ENCODE measurements at regions not wholly inside any gene's neighbourhood (a gene's known extent, or its start where the extent isn't known, plus 50 kb on each side); places are given as distances from the start of the nearest gene placed in this dataset.
A peak's percentile ranks its signal among the peaks of the same experiment; 100 is the strongest.

GRCh38 chr7:155886391-155887173 lies 74.3 kb upstream of the SHH start:
- no peaks in the 10 kb centered on the region for H3K9me3 ChIP-seq
- H3K36me3 ChIP-seq: no peaks in the 10 kb centered on the region
- DNase-seq: no peak
- no peak overlapping the region for H3K4me3 ChIP-seq
- no peaks in the 10 kb centered on the region for H3K27me3 ChIP-seq

GRCh38 chr7:155885167-155886155 lies 73.2 kb upstream of the SHH start:
- Histone ChIP-seq H3K27me3 (no peaks in the 10 kb centered on the region), H3K4me3 (no peak overlapping the region), H3K9me3 (no peaks in the 10 kb centered on the region), H3K36me3 (no peaks in the 10 kb centered on the region)
- peak; percentile 83 for DNase-seq

DNA sequence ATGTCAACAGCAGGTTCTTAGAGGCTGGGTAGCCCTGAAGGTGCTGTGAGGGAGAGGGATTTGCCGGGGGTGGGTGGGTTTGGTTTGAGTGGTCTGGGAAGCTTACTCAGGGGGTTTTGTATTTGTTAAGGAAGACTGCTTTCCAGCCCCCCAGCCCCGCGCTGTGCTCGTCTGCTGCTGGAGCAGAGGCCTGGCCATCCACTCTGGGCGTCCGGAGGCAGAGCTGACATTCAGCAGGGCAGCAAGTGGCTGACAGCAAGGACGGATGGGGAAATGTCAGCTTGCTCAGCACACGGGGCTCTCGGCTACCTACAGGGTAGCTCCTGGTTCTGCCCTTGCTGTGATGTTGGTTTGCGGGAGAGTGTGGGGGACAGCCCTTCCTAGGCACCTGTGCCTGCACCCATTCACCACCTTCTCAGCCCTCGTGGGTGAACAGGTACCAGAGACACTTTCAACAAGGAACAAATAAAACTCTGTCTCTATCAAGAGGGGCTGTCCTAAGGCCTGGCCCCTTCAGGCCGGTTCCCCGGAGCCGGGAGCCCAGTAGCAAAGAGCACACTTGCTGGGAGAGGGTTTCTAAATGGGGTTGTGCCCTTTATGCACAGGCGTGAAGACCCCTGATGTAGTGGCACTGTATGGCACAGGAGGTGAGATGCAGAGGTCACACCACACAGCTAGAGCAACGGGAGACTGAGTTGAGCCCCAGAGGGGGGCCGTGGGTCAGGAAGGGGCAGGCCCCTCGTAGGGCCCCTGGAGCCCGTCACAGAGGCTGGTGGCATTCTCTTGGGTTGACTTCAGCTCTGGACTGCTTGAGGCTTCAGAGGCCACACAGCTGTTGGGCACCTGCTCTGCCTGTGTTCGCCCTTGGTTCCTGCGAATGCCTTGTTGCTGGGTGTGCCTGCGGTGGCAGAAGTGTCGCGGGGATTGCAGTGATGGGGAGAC lies 72.2 kb upstream of the SHH start:
- H3K9me3 ChIP-seq: no peaks in the 10 kb centered on the region
- no peak for DNase-seq

DNA sequence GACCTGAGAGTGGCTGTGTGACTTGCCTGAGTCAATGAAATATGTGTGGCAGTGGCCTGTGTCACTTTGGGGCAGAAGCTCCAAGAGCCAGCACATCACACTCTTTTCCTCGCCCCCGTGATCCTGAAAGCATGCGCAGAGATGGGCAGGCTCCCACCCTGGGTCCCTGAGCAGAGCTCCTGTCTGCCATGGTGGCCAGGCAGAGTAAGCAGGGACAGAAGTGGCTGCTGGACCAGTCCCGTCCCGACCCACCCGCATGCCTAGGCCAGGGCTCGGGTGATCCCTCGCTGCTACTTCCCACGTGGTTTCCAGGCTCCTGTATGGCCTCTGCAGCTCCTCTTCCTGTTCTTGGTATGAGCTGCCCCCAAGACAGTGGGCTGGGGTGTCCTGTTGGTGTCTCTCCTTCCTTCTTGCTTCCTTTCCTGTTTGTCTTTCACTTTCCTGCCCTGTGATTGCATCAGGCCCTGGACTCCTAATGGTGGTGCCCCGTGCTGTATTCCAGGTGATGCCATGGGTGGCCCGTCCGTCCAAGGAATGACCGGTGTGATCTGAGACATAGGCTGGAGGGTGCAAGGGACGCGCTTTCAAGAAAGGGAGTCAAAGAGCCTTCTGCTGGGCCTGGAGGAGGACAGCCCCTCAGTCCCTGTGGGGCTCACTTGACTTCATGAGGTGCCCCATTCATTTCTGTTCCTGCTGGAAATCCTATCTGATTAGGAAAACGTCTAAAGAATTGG lies 71.4 kb upstream of the SHH start:
- DNase-seq: no peak
- Histone ChIP-seq H3K36me3 (no peaks in the 10 kb centered on the region), H3K9me3 (no peaks in the 10 kb centered on the region)

More for the DNA sequence above, 72.2 kb upstream of the SHH start:
- H3K4me3 ChIP-seq: no peak overlapping the region
- H3K27me3 ChIP-seq: no peaks in the 10 kb centered on the region
- no peaks in the 10 kb centered on the region for H3K36me3 ChIP-seq

DNA sequence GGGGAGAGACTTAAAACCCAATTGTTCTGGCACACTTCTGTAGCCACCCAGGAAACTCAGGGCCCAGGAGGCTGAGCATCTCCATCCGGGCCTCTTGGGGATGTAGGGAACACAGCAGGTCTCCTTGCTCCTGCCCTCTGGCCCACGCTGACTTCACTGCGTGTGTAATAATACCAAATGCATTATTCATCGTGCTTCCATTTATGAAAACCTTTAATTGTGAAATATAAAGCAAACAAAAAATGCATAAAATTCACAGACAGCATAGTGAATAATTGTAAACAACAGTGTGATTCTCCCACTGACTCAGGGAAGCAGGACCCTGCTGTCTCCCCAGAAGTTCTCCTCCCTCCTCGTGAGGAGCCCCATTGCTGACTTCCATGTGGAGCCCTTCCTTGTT lies 70.3 kb upstream of the SHH start:
- no peaks in the 10 kb centered on the region for H3K27me3 ChIP-seq
- H3K36me3 ChIP-seq: no peaks in the 10 kb centered on the region
- H3K9me3 ChIP-seq: no peaks in the 10 kb centered on the region
- no peak overlapping the region for H3K4me3 ChIP-seq
- DNase-seq: peak; percentile 52

More for the DNA sequence above, 71.4 kb upstream of the SHH start:
- Histone ChIP-seq H3K4me3 (no peak overlapping the region), H3K27me3 (no peaks in the 10 kb centered on the region)

GRCh38 chr7:155881471-155882350 lies 69.4 kb upstream of the SHH start:
- Histone ChIP-seq H3K4me3 (no peak overlapping the region), H3K27me3 (no peaks in the 10 kb centered on the region), H3K36me3 (no peaks in the 10 kb centered on the region), H3K9me3 (no peaks in the 10 kb centered on the region)
- no peak for DNase-seq

- Histone ChIP-seq H3K9me3 (no peaks in the 10 kb centered on the region), H3K27me3 (no peaks in the 10 kb centered on the region), H3K4me3 (no peak overlapping the region), H3K36me3 (no peaks in the 10 kb centered on the region)
- no peak for DNase-seq
Observed at GRCh38 chr7:155880721-155881120, 68.5 kb upstream of the SHH start.

GRCh38 chr7:155879592-155879991 lies 67.3 kb upstream of the SHH start:
- no peak for DNase-seq
- Histone ChIP-seq H3K4me3 (no peak overlapping the region), H3K9me3 (no peaks in the 10 kb centered on the region), H3K36me3 (no peaks in the 10 kb centered on the region), H3K27me3 (no peaks in the 10 kb centered on the region)

DNA sequence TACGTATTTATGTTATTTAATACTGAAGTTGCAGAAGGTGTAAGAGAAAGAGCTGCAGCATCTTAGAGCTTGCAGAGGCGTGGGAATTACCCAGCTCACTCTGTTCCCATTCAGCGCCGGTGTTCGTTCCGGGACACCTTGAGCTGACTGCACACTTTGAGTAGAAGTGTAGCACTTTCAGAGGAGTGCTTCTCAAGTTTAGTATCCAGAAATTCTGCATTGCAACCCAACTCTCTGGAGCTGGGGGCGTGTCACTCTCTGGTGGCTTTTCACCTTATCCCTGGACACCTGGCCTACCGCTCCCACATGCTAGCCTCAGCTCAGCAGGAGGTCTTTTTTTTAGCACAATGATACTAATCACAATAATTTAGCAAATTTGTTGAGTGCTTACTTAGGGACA lies 66.4 kb upstream of the SHH start:
- DNase-seq: no peak
- Histone ChIP-seq H3K27me3 (no peaks in the 10 kb centered on the region), H3K36me3 (no peaks in the 10 kb centered on the region), H3K4me3 (no peak overlapping the region), H3K9me3 (no peaks in the 10 kb centered on the region)

DNA sequence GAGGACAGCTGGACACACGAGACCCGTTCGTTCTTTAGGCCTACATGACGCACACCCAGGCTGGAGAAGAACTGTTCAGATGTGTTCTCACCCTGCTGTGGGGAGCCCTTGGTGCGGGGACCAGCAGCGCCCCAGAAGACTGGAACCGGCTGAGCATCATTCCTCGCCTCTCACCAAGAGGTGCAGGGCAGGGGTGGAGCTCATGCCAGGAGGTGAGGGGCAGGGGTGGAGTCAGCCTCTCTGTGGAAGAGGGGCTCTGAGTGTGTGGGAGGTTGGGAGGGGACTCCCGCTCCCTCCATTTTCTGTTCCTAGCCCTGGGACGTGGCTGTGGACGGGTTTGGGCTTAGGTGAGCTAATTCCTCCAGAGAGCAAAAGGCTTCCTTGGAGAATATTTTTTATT lies 66.0 kb upstream of the SHH start:
- Histone ChIP-seq H3K36me3 (no peaks in the 10 kb centered on the region), H3K27me3 (no peaks in the 10 kb centered on the region), H3K4me3 (no peak overlapping the region), H3K9me3 (no peaks in the 10 kb centered on the region)
- no peak for DNase-seq

DNA sequence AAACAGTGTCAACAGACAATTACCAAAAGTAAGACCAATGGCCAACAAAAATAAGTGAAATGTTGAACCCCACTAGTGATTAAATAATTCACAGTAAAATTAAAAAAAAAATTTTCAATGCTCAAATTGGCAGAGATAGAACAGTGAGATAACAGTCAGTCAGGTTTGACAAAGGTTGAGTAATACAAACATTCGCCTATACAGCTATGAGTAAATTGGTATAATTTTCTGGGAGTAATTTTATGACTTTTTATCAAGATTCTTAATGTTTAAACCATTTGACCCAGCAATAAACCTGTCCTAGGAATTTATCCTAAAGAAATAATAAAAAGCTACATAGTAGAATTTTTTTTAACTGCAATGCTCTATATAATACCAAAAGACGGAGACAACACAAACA lies 64.9 kb upstream of the SHH start:
- Histone ChIP-seq H3K9me3 (no peaks in the 10 kb centered on the region), H3K27me3 (no peaks in the 10 kb centered on the region), H3K36me3 (no peaks in the 10 kb centered on the region), H3K4me3 (no peak overlapping the region)
- no peak for DNase-seq

GRCh38 chr7:155874411-155874810 lies 62.1 kb upstream of the SHH start:
- no peak overlapping the region for H3K4me3 ChIP-seq
- no peaks in the 10 kb centered on the region for H3K36me3 ChIP-seq
- DNase-seq: no peak
- no peaks in the 10 kb centered on the region for H3K27me3 ChIP-seq
- no peaks in the 10 kb centered on the region for H3K9me3 ChIP-seq

GRCh38 chr7:155874010-155874409 lies 61.7 kb upstream of the SHH start:
- Histone ChIP-seq H3K4me3 (no peak overlapping the region), H3K27me3 (no peaks in the 10 kb centered on the region), H3K9me3 (no peaks in the 10 kb centered on the region), H3K36me3 (no peaks in the 10 kb centered on the region)
- no peak for DNase-seq

DNA sequence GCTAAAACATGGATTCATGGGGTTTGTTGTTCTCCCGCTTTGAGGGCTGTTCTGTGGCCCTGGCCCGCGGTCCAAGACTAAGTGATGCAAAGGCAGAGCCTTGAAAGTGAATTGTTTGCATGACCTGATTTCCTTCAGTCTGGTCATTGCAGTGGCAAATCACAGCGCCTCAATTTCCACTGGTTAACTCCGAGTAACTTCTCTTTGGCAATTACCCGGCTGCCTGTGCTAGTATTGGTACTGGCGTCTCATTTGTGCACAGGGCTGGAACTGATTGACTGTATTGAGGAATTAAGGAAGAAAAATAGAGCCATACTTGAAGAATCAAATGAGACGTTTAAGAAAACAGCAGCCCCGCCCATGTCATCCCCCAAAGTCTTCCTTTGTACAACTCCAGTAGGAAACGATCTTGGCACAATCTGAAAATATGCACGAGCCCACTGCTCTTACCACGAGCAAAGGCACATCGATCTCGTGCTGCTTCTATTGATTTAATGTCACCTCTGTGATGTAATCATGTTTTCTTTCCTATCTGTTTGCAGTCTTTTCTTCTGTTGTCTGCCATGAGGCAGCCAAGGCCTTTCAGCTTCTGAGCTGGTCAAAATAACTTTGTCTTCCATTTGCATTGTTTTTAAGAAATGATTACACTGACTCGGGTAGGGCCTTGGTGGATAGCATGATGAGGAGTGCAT lies 60.6 kb upstream of the SHH start:
- H3K27me3 ChIP-seq: no peaks in the 10 kb centered on the region
- no peak for DNase-seq
- H3K9me3 ChIP-seq: no peaks in the 10 kb centered on the region
- no peak overlapping the region for H3K4me3 ChIP-seq
- no peaks in the 10 kb centered on the region for H3K36me3 ChIP-seq

GRCh38 chr7:155871211-155871610 lies 58.9 kb upstream of the SHH start:
- Histone ChIP-seq H3K36me3 (no peaks in the 10 kb centered on the region), H3K9me3 (no peaks in the 10 kb centered on the region), H3K27me3 (no peaks in the 10 kb centered on the region), H3K4me3 (no peak overlapping the region)
- no peak for DNase-seq
